ENCODE measurements at regions not wholly inside any gene's neighbourhood (a gene's known extent, or its start where the extent isn't known, plus 50 kb on each side); places are given as distances from the start of the nearest gene placed in this dataset.

DNA sequence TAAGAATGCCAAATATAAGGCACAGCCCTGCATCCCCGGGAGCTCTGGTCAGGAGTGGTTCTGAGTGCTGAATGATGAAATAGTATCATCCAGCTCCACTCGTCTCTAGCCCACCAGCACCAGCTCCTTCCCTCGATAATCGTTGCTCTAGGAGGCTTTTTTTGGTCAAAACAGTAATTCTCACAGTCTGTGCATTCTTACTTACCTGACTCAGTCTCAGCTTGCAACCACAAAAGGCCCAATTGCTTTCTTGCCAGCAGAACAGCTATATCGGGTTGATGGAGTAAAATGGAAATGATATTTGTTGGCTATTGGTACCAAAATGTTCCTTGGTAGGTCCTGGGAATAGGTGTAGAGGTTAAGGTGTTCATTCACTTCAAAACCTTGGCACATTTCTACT lies 94.8 kb downstream of the BMP4 start (continued):
- no peak for TF ChIP-seq MAX (IDR thresholded peaks at IDR 0.05)
- TF ChIP-seq PHF8 (conservative IDR thresholded peaks at IDR 0.05; ENCODE audit: low read depth, low read length) = no peak
- TF ChIP-seq SP2 (IDR thresholded peaks at IDR 0.05; ENCODE audit: low read length) = no peak
- TF ChIP-seq BCL11A (IDR thresholded peaks at IDR 0.05; ENCODE audit: low read depth in 2 of 2, low read length in 2 of 2) = no peak

Data from H1 (cell line).